Astrocyte of the spinal cord (primary cell): ENCODE measurements at regions not wholly inside any gene's neighbourhood (a gene's known extent, or its start where the extent isn't known, plus 50 kb on each side); places are given as distances from the start of the nearest gene placed in this dataset.

Experiments
- DNase-seq: peaks from one replicate; pipeline ENCODE4 v3.0.0; 2011; ENCODE audit warnings: low read depth, low spot score
- H3K4me3 ChIP-seq: 2 replicates; pipeline ENCODE4 v1.5.1; 2011; ENCODE audit warnings: low read depth, mild to moderate bottlenecking, low read length, moderate library complexity
- in situ Hi-C: cut with HindIII; loops from 2 replicates; pipeline ENCODE4 v1.10.0; 2017; ENCODE audit warnings: low sequenced_read_pairs
- TF ChIP-seq, protein P1 (sequence below): IDR thresholded peaks from 2 replicates; pipeline ENCODE4 v1.5.1; 2012; ENCODE audit warnings: low read depth, mild to moderate bottlenecking, low read length, inconsistent platforms

- DNase-seq, result no peak
- no peak overlapping the region for H3K4me3 ChIP-seq
- in situ Hi-C loops, result no loop called here
- TF ChIP-seq, protein P1, sequence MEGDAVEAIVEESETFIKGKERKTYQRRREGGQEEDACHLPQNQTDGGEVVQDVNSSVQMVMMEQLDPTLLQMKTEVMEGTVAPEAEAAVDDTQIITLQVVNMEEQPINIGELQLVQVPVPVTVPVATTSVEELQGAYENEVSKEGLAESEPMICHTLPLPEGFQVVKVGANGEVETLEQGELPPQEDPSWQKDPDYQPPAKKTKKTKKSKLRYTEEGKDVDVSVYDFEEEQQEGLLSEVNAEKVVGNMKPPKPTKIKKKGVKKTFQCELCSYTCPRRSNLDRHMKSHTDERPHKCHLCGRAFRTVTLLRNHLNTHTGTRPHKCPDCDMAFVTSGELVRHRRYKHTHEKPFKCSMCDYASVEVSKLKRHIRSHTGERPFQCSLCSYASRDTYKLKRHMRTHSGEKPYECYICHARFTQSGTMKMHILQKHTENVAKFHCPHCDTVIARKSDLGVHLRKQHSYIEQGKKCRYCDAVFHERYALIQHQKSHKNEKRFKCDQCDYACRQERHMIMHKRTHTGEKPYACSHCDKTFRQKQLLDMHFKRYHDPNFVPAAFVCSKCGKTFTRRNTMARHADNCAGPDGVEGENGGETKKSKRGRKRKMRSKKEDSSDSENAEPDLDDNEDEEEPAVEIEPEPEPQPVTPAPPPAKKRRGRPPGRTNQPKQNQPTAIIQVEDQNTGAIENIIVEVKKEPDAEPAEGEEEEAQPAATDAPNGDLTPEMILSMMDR, result no peak
Observed at GRCh38 chr22:49079743-49080500, 747.8 kb downstream of the BRD1 start.

DNA sequence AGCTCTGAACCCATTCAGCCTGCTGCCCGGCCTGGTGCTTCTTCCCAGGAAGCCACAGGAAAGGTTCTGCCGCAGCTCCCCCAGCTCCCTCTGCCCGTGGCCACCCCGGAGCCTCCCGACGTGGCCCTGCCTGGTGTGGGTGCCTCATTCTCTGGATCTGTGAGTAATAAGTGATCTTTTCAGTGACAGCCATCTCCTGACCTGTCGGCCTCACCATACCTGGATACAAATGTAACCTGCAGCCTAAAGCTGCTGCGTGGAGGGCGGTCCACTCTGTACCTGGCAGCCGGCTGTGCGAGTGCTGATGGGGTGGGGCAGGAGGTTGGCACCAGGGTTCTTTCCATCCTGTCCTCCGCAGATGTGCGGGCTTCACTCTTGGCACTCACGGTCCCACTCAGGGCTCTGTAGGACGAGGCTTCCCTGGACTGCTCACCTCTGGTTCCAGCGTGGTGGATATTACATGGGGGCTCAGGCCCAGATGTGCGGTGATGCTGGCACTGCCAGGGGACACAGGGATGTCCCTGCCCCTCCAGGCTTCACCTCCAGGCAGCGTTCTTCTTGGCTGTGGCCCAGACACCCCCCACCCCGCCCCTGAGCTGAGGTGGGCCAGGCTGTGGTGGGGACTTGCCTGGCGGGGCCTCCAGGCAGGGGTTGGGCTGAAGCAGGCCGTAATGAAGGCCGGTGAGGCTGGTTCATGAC is 748.5 kb downstream of the BRD1 start:
- no peak for DNase-seq
- no peak overlapping the region for H3K4me3 ChIP-seq
- in situ Hi-C loops, result no loop called here
- TF ChIP-seq, protein P1, result no peak

GRCh38 chr22:49078076-49078710 is 749.5 kb downstream of the BRD1 start:
- TF ChIP-seq, protein P1, result no peak
- no peak for DNase-seq
- in situ Hi-C loops, result no loop called here
- H3K4me3 ChIP-seq, result no peak overlapping the region

GRCh38 chr22:49077586-49077985 is 750.1 kb downstream of the BRD1 start:
- in situ Hi-C loops, result no loop called here
- DNase-seq, result no peak
- TF ChIP-seq, protein P1, result no peak
- no peak overlapping the region for H3K4me3 ChIP-seq

- DNase-seq, result no peak
- H3K4me3 ChIP-seq, result no peak overlapping the region
- TF ChIP-seq, protein P1, result no peak
- in situ Hi-C loops, result no loop called here
Observed at GRCh38 chr22:49077036-49077393, 750.7 kb downstream of the BRD1 start.

DNA sequence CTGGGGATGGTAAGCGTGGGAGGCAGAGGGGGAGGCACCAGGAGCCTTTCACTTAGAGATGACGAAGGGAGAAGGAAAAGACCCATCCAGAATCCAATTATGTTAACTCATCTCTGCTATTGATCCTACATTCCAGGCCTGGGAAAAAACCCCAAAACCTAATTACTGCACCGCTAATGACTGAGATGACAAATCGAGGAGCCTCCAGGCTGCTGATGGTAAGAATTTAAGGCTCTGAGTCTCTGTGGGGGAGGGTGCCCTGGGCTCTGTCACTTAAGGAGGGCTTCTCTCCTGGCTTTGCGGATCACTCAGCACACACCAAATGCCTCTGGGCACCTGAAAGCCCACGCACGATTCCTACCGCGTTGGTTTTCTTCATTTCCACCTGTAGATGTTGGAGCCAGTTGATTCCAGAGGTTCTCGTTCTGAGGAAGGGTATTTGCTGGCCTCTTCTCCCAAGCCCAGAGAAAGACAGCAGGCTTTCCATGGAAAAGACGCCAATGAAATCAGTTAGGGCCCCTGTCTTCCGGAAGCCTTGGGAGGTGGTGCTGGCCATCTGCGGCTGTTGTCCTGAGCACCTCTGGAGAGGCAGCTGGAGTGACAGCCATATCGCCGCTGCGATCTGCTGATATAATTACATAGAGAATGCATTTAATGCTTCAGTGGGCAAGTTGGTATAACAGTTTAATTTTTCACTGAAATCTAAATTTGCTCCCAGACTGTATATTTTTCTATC is 751.2 kb downstream of the BRD1 start:
- H3K4me3 ChIP-seq, result no peak overlapping the region
- DNase-seq, result no peak
- TF ChIP-seq, protein P1, result no peak
- in situ Hi-C loops, result no loop called here
